HG03175 (cell line): ENCODE measurements at regions not wholly inside any gene's neighbourhood (a gene's known extent, or its start where the extent isn't known, plus 50 kb on each side); places are given as distances from the start of the nearest gene placed in this dataset.
"Not testable (repeated sequence)": the region's sequence is repeated elsewhere in the genome, so short reads cannot be mapped to it uniquely, and the experiment has no call there.

Source experiments
- ATAC-seq: cut with Tn5 transposase; IDR thresholded peaks from one replicate; pipeline ENCODE4 v1.9.1; 2021; ENCODE audit warnings: mild to moderate bottlenecking, moderate library complexity; ENCODE audit not compliant: unreplicated experiment

- no peak for ATAC-seq
Observed at GRCh38 chr2:207321514-207321913, 155.8 kb upstream of the KLF7 start.

GRCh38 chr2:207324001-207324400 lies 158.3 kb upstream of the KLF7 start:
- ATAC-seq, result no peak

- ATAC-seq, result peak; percentile 29
Observed at GRCh38 chr2:207327513-207327912, 161.8 kb upstream of the KLF7 start.

GRCh38 chr2:207328944-207329386 lies 163.2 kb upstream of the KLF7 start:
- ATAC-seq, result peak; percentile 31

GRCh38 chr2:207330912-207331311 lies 165.2 kb upstream of the KLF7 start:
- ATAC-seq, result peak; percentile 52

- ATAC-seq, result no peak
Observed at GRCh38 chr2:207331674-207332073, 165.9 kb upstream of the KLF7 start.

GRCh38 chr2:207332480-207333212 lies 166.9 kb upstream of the KLF7 start:
- peak; percentile 29 for ATAC-seq

GRCh38 chr2:207333599-207334300 lies 168.0 kb upstream of the KLF7 start:
- ATAC-seq, result no peak

- peak; percentile 3 for ATAC-seq
Observed at GRCh38 chr2:207334301-207334623, 168.5 kb upstream of the KLF7 start.

- peak; percentile 28 for ATAC-seq
Observed at GRCh38 chr2:207334624-207335371, 169.1 kb upstream of the KLF7 start.

GRCh38 chr2:207337234-207338219 lies 171.8 kb upstream of the KLF7 start:
- ATAC-seq, result peak; percentile 53

- no peak for ATAC-seq
Observed at GRCh38 chr2:207338220-207338607, 172.5 kb upstream of the KLF7 start.

- ATAC-seq, result no peak
Observed at GRCh38 chr2:207338610-207339009, 172.9 kb upstream of the KLF7 start.

GRCh38 chr2:207341112-207341750 lies 175.5 kb upstream of the KLF7 start:
- ATAC-seq, result no peak

- ATAC-seq, result no peak
Observed at GRCh38 chr2:207341804-207342203, 176.1 kb upstream of the KLF7 start.

- not testable (repeated sequence) for ATAC-seq
Observed at GRCh38 chr2:207344596-207345394, 179.0 kb upstream of the KLF7 start.

GRCh38 chr2:207351171-207351570 lies 178.6 kb upstream of the CREB1 start:
- no peak for ATAC-seq

- ATAC-seq, result peak; percentile 87
Observed at GRCh38 chr2:207352978-207353671, 176.6 kb upstream of the CREB1 start.

- ATAC-seq, result no peak
Observed at GRCh38 chr2:207353836-207354235, 175.9 kb upstream of the CREB1 start.
